ENCODE measurements at regions not wholly inside any gene's neighbourhood (a gene's known extent, or its start where the extent isn't known, plus 50 kb on each side); places are given as distances from the start of the nearest gene placed in this dataset.

DNA sequence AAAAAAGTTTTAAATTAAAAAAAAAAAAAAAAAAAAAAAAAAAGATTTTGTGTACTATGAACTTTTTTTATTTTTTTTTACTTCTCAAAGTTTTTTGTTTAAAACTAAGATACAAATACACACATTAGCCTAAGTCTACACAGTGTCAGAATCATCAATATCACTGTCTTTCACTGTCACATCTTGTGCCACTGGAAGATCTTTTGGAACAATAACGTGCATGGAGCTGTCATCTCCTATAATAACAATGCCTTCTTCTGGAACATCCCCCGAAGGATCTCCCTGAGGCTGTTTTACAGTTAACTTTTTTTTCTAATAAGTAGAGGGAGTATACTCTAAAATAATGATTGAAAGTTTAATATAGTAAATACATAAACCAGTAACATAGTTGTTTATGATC, 295.7 kb downstream of the KCNJ2 start:
- no peaks in the 10 kb centered on the region for H3K36me3 ChIP-seq (ENCODE audit: insufficient read depth, low read length)
- H3F3A ChIP-seq (ENCODE audit: insufficient read depth, low read length) = no peaks in the 10 kb centered on the region
- H3K9me2 ChIP-seq (ENCODE audit: low read depth, low read length) = no peaks in the 10 kb centered on the region
- no peaks in the 10 kb centered on the region for H3K9me3 ChIP-seq (ENCODE audit: low read length)
- H3K27me3 ChIP-seq (ENCODE audit: insufficient read depth, low read length) = no peaks in the 10 kb centered on the region
- H3K79me2 ChIP-seq (ENCODE audit: insufficient read depth, low read length) = no peaks in the 10 kb centered on the region
- no peak overlapping the region for H2AFZ ChIP-seq (ENCODE audit: low read length)
- H3K9ac ChIP-seq (ENCODE audit: low read length) = no peak overlapping the region
- no peaks in the 10 kb centered on the region for H4K20me1 ChIP-seq (ENCODE audit: insufficient read depth, low read length)
- TF ChIP-seq CTCF (IDR thresholded peaks at IDR 0.05; ENCODE audit: low read length) (no peak), EZH2 (IDR thresholded peaks at IDR 0.05; ENCODE audit: borderline replicate concordance, low read length) (no peak)
- no peak overlapping the region for H3K4me3 ChIP-seq (ENCODE audit: low read depth, low read length, poor library complexity, severe bottlenecking)
- H3K4me2 ChIP-seq (ENCODE audit: low read length) = no peak overlapping the region
- H3K4me1 ChIP-seq (ENCODE audit: insufficient read depth, low read length, severe bottlenecking) = no peaks in the 10 kb centered on the region
- H3K27ac ChIP-seq (ENCODE audit: low read depth, low read length, poor library complexity, severe bottlenecking) = no peak overlapping the region

GRCh38 chr17:70468661-70469060, 299.3 kb downstream of the KCNJ2 start:
- H3K9me2 ChIP-seq (ENCODE audit: low read depth, low read length) = no peaks in the 10 kb centered on the region
- H3K36me3 ChIP-seq (ENCODE audit: insufficient read depth, low read length) = no peaks in the 10 kb centered on the region
- H3K27ac ChIP-seq (ENCODE audit: low read depth, low read length, poor library complexity, severe bottlenecking) = no peak overlapping the region
- TF ChIP-seq EZH2 (IDR thresholded peaks at IDR 0.05; ENCODE audit: borderline replicate concordance, low read length) = no peak
- TF ChIP-seq CTCF (IDR thresholded peaks at IDR 0.05; ENCODE audit: low read length) = no peak
- no peak overlapping the region for H3K4me2 ChIP-seq (ENCODE audit: low read length)
- no peaks in the 10 kb centered on the region for H3K79me2 ChIP-seq (ENCODE audit: insufficient read depth, low read length)
- no peaks in the 10 kb centered on the region for H3K4me1 ChIP-seq (ENCODE audit: insufficient read depth, low read length, severe bottlenecking)
- no peaks in the 10 kb centered on the region for H3K27me3 ChIP-seq (ENCODE audit: insufficient read depth, low read length)
- no peak overlapping the region for H3K9ac ChIP-seq (ENCODE audit: low read length)
- no peak overlapping the region for H3K4me3 ChIP-seq (ENCODE audit: low read depth, low read length, poor library complexity, severe bottlenecking)
- no peak overlapping the region for H2AFZ ChIP-seq (ENCODE audit: low read length)
- no peaks in the 10 kb centered on the region for H4K20me1 ChIP-seq (ENCODE audit: insufficient read depth, low read length)
- H3K9me3 ChIP-seq (ENCODE audit: low read length) = no peaks in the 10 kb centered on the region
- H3F3A ChIP-seq (ENCODE audit: insufficient read depth, low read length) = no peaks in the 10 kb centered on the region

DNA sequence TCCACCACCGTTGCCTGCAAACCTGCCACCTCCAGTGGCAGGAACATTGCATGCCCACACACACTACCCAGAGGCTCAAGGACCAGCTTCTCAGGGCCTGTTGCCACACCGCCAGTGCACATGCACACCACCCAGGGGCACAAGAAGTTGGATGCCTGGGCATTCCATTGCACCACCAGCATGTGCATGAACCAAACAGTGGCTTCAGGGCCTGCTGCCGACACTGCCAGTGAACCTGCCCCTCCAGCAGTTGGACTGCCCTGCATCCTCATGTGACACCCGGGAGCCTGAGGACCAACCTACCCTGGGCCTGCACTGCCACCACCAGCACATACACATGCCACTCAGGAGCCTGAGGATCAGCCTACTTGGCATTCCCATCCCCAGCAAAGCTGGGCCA, 303.7 kb downstream of the KCNJ2 start:
- H3F3A ChIP-seq (ENCODE audit: insufficient read depth, low read length) = no peaks in the 10 kb centered on the region
- no peaks in the 10 kb centered on the region for H3K4me1 ChIP-seq (ENCODE audit: insufficient read depth, low read length, severe bottlenecking)
- no peak overlapping the region for H3K4me3 ChIP-seq (ENCODE audit: low read depth, low read length, poor library complexity, severe bottlenecking)
- TF ChIP-seq CTCF (IDR thresholded peaks at IDR 0.05; ENCODE audit: low read length) = no peak
- no peak for TF ChIP-seq EZH2 (IDR thresholded peaks at IDR 0.05; ENCODE audit: borderline replicate concordance, low read length)
- no peaks in the 10 kb centered on the region; the same call in 1 of the 2 replicates for H3K9me2 ChIP-seq (ENCODE audit: low read depth, low read length)
- no peaks in the 10 kb centered on the region for H4K20me1 ChIP-seq (ENCODE audit: insufficient read depth, low read length)
- no peak overlapping the region for H3K4me2 ChIP-seq (ENCODE audit: low read length)
- no peaks in the 10 kb centered on the region for H3K27me3 ChIP-seq (ENCODE audit: insufficient read depth, low read length)
- H3K9ac ChIP-seq (ENCODE audit: low read length) = no peak overlapping the region
- H3K27ac ChIP-seq (ENCODE audit: low read depth, low read length, poor library complexity, severe bottlenecking) = no peak overlapping the region
- no peaks in the 10 kb centered on the region for H3K9me3 ChIP-seq (ENCODE audit: low read length)
- H3K36me3 ChIP-seq (ENCODE audit: insufficient read depth, low read length) = no peaks in the 10 kb centered on the region
- H3K79me2 ChIP-seq (ENCODE audit: insufficient read depth, low read length) = no peaks in the 10 kb centered on the region
- no peak overlapping the region for H2AFZ ChIP-seq (ENCODE audit: low read length)

Data from OCI-LY1 (cell line).